ENCODE measurements at regions not wholly inside any gene's neighbourhood (a gene's known extent, or its start where the extent isn't known, plus 50 kb on each side); places are given as distances from the start of the nearest gene placed in this dataset.

GRCh38 chr3:42035007-42035406 is 56.1 kb upstream of the TRAK1 start:
- TF ChIP-seq EZH2phosphoT487 (IDR thresholded peaks at IDR 0.05; ENCODE audit: borderline replicate concordance, low read length): no peak
- no peak for TF ChIP-seq CTCF (IDR thresholded peaks at IDR 0.05; ENCODE audit: low read depth, low read length, poor library complexity, severe bottlenecking)
